ENCODE measurements at regions not wholly inside any gene's neighbourhood (a gene's known extent, or its start where the extent isn't known, plus 50 kb on each side); places are given as distances from the start of the nearest gene placed in this dataset.
A peak's percentile ranks its signal among the peaks of the same experiment; 100 is the strongest.

GRCh38 chr1:235004276-235004675 lies 124.4 kb downstream of the TOMM20 start (continued):
- TF ChIP-seq, protein P1, sequence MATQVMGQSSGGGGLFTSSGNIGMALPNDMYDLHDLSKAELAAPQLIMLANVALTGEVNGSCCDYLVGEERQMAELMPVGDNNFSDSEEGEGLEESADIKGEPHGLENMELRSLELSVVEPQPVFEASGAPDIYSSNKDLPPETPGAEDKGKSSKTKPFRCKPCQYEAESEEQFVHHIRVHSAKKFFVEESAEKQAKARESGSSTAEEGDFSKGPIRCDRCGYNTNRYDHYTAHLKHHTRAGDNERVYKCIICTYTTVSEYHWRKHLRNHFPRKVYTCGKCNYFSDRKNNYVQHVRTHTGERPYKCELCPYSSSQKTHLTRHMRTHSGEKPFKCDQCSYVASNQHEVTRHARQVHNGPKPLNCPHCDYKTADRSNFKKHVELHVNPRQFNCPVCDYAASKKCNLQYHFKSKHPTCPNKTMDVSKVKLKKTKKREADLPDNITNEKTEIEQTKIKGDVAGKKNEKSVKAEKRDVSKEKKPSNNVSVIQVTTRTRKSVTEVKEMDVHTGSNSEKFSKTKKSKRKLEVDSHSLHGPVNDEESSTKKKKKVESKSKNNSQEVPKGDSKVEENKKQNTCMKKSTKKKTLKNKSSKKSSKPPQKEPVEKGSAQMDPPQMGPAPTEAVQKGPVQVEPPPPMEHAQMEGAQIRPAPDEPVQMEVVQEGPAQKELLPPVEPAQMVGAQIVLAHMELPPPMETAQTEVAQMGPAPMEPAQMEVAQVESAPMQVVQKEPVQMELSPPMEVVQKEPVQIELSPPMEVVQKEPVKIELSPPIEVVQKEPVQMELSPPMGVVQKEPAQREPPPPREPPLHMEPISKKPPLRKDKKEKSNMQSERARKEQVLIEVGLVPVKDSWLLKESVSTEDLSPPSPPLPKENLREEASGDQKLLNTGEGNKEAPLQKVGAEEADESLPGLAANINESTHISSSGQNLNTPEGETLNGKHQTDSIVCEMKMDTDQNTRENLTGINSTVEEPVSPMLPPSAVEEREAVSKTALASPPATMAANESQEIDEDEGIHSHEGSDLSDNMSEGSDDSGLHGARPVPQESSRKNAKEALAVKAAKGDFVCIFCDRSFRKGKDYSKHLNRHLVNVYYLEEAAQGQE (IDR thresholded peaks at IDR 0.05; ENCODE audit: borderline replicate concordance): peak; percentile 43; the same call in 1 of the 2 replicates
- TF ChIP-seq, protein P1 (CRISPR knock-in tag; IDR thresholded peaks at IDR 0.05; ENCODE audit: low read depth): no peak
- TF ChIP-seq FOSL1 (tag; conservative IDR thresholded peaks at IDR 0.05): no peak
- TF ChIP-seq FOXK1 (CRISPR knock-in tag; IDR thresholded peaks at IDR 0.05; ENCODE audit: borderline replicate concordance): no peak

Data from K562 (cell line).